Endothelial cell of umbilical vein (primary cell): ENCODE measurements at regions not wholly inside any gene's neighbourhood (a gene's known extent, or its start where the extent isn't known, plus 50 kb on each side); places are given as distances from the start of the nearest gene placed in this dataset.

Experiments
- BruUV-seq: library from RNA; stranded (reverse); fragments of 400-500 nt; replicated peaks from 2 replicates; lab custom pipeline; 2021; lab: Mats Ljungman, UMichigan
- CTCF ChIA-PET: fragments of 300-600, 350-600 bp; sonication (Branson Sonifier 250); formaldehyde crosslinking; loops from one replicate; lab custom pipeline; 2021; ENCODE audit warnings: antibody characterized with exemption, inconsistent platforms; lab: Charles Lee
- POLR2A ChIA-PET: fragments of 300-600, 350-600 bp; sonication (Branson Sonifier 250); formaldehyde crosslinking; loops from one replicate; lab custom pipeline; 2021; ENCODE audit warnings: antibody characterized with exemption, inconsistent platforms; lab: Charles Lee
- DNase-seq: peaks from one replicate; pipeline ENCODE4 v3.0.0-alpha.2; 2011; ENCODE audit warnings: low read depth, low spot score
- FAIRE-seq: peaks from 2 replicates; lab custom pipeline; 2011; peaks lifted over from hg19 to GRCh38; lab: Jason Lieb, UNC
- H2AFZ ChIP-seq: 2 replicates; pipeline ENCODE4 v1.6.0; 2012; ENCODE audit warnings: low read depth, low read length, control low read depth, inconsistent platforms
- H3K27ac ChIP-seq: 2 replicates; pipeline ENCODE4 v1.5.1; 2011; ENCODE audit warnings: low read depth, mild to moderate bottlenecking, control low read depth, low read length, moderate library complexity; ENCODE audit not compliant: insufficient read depth
- H3K27me3 ChIP-seq, 2 experiments: 2 replicates each; pipeline versions ENCODE4 v1.6.0 to v1.6.1; 2011; ENCODE audit warnings: low read length in 2 of 2, mixed read lengths in 1 of 2; ENCODE audit not compliant: control insufficient read depth in 2 of 2, insufficient read depth in 2 of 2
- H3K36me3 ChIP-seq, 2 experiments: 2 replicates in 1 of 2; 3 replicates in 1 of 2; pipeline ENCODE4 v1.5.1; 2011; ENCODE audit warnings: low read length in 2 of 2, mild to moderate bottlenecking in 1 of 2, moderate library complexity in 1 of 2; ENCODE audit not compliant: control insufficient read depth in 2 of 2, insufficient read depth in 2 of 2; ENCODE audit errors: extremely low read depth in 1 of 2
- H3K4me1 ChIP-seq: 3 replicates; pipeline ENCODE4 v1.5.1; 2011; ENCODE audit warnings: mild to moderate bottlenecking, low read length; ENCODE audit not compliant: control insufficient read depth, insufficient read depth; ENCODE audit errors: extremely low read depth
- H3K4me2 ChIP-seq: 2 replicates; pipeline ENCODE4 v1.6.1; 2011; ENCODE audit warnings: low read length, control low read depth, mixed read lengths; ENCODE audit not compliant: insufficient read depth
- H3K4me3 ChIP-seq, 3 experiments: fragments of 200-600 bp in 1 of 3; sonication (generic), shearing (Covaris generic) in 1 of 3; replicated peaks in 1 of 3; 2 replicates each; pipeline ENCODE4 v1.5.1; 2011 to 2016; ENCODE audit warnings: control low read depth in 3 of 3, low read length in 3 of 3, mild to moderate bottlenecking in 2 of 3, inconsistent platforms in 1 of 3, low read depth in 1 of 3, moderate library complexity in 1 of 3; ENCODE audit not compliant: insufficient read depth in 1 of 3
- H3K79me2 ChIP-seq: 2 replicates; pipeline ENCODE4 v1.6.0; 2012; ENCODE audit warnings: low read length, inconsistent platforms; ENCODE audit not compliant: control insufficient read depth, insufficient read depth
- H3K9ac ChIP-seq: replicated peaks from 2 replicates; pipeline ENCODE3; 2011; ENCODE audit warnings: low read length, control low read depth; ENCODE audit not compliant: insufficient read depth; ENCODE audit errors: extremely low read depth
- H3K9me1 ChIP-seq: replicated peaks from 3 replicates; pipeline ENCODE4 v1.6.0; 2011; ENCODE audit warnings: mild to moderate bottlenecking, low read length; ENCODE audit not compliant: control insufficient read depth, insufficient read depth; ENCODE audit errors: extremely low read depth
- H3K9me3 ChIP-seq: replicated peaks from 2 replicates; pipeline ENCODE4 v1.5.1; 2012; ENCODE audit warnings: low read length, inconsistent platforms; ENCODE audit not compliant: control insufficient read depth, insufficient read depth
- H4K20me1 ChIP-seq: replicated peaks from 2 replicates; pipeline ENCODE3; 2011; ENCODE audit warnings: mild to moderate bottlenecking, low read length; ENCODE audit not compliant: control insufficient read depth, insufficient read depth; ENCODE audit errors: extremely low read depth
- CTCF ChIP-seq, 2 donors: IDR thresholded peaks; 1 replicate in 1 of 2; 2 replicates in 1 of 2; pipeline ENCODE4 v1.5.1; 2011; ENCODE audit warnings: low read length in 2 of 2, mild to moderate bottlenecking in 2 of 2, moderate library complexity in 2 of 2, control low read depth in 1 of 2, inconsistent platforms in 1 of 2, low read depth in 1 of 2; ENCODE audit not compliant: insufficient read depth in 1 of 2; ENCODE audit errors: extremely low read depth in 1 of 2
- EZH2 ChIP-seq: IDR thresholded peaks from 2 replicates; pipeline ENCODE4 v1.6.1; 2012; ENCODE audit warnings: borderline replicate concordance, low read depth, mild to moderate bottlenecking, moderate library complexity, low read length, inconsistent platforms; ENCODE audit not compliant: severe bottlenecking
- FOS ChIP-seq: IDR thresholded peaks from 2 replicates; pipeline ENCODE4 v1.6.1; 2011; ENCODE audit warnings: mild to moderate bottlenecking, low read length, moderate library complexity, borderline replicate concordance; ENCODE audit not compliant: insufficient read depth
- GATA2 ChIP-seq: IDR thresholded peaks from 2 replicates; pipeline ENCODE4 v1.7.0; 2011; ENCODE audit warnings: low read depth, mild to moderate bottlenecking, moderate library complexity, mixed read lengths, low read length; ENCODE audit not compliant: insufficient read length, insufficient read depth
- JUN ChIP-seq: IDR thresholded peaks from 2 replicates; pipeline ENCODE4 v1.6.1; 2011; ENCODE audit warnings: borderline replicate concordance, low read depth; ENCODE audit not compliant: insufficient read length, insufficient read depth
- MYC ChIP-seq: IDR thresholded peaks from one replicate; pipeline ENCODE4 v1.6.1; 2011; ENCODE audit warnings: mild to moderate bottlenecking, low read depth, low read length
- POLR2A ChIP-seq: IDR thresholded peaks from 2 replicates; pipeline ENCODE4 v1.6.1; 2012; ENCODE audit warnings: low read depth, mild to moderate bottlenecking, control low read depth, low read length
- POLR2AphosphoS5 ChIP-seq: IDR thresholded peaks from 2 replicates; pipeline ENCODE4 v1.6.1; 2012; ENCODE audit warnings: low read depth, mild to moderate bottlenecking, control low read depth, low read length, moderate library complexity; ENCODE audit not compliant: insufficient read depth
- dilution Hi-C: fragments of 300-500 bp; cut with MboI; formaldehyde crosslinking; loops from one replicate; pipeline ENCODE4 v1.15.0; 2019; ENCODE audit warnings: low sequenced_read_pairs; ENCODE audit not compliant: extremely low pct_ligation_motif_present
- intact Hi-C: fragments of 100-400 bp; cut with micrococcal nuclease; formaldehyde crosslinking; loops from one replicate; pipeline ENCODE4 v1.10.0; 2022
- TF ChIP-seq, protein P1 (sequence below): IDR thresholded peaks from 2 replicates; pipeline ENCODE4 v1.6.1; 2011; ENCODE audit not compliant: insufficient read depth, insufficient read length

DNA sequence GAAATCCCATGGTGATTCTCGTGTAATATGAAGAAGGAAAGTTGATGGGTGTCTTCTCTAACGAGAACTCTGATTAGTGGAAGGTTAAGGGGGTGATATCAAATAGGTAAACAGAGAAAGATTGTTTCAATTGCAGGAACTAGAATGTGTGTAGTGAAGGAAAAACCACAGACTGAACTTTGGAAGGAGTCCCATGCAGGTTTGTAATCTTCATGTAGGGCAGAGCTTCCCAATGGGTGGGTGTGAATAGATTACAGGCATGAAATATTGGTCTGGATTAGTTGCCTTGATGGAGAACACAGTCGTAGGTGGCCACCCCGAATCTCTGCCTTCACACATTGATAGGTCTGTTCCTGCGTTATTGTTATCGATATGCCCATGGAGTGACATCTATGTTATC is 295.5 kb downstream of the KCNRG start:
- no peak overlapping the region for H3K27ac ChIP-seq
- dilution Hi-C loops (no loop called here), intact Hi-C loops (no loop called here)
- H3K4me2 ChIP-seq, result no peak overlapping the region
- FAIRE-seq, result no peak
- H3K4me1 ChIP-seq, result no peaks in the 10 kb centered on the region
- H3K36me3 ChIP-seq, result no peaks in the 10 kb centered on the region
- TF ChIP-seq EZH2, result no peak
- TF ChIP-seq POLR2A, result no peak
- no peak for TF ChIP-seq JUN
- TF ChIP-seq CTCF (IDR thresholded peaks at IDR 0.05; ENCODE audit: extremely low read depth in 1 of 2, insufficient read depth in 1 of 2, low read depth in 1 of 2, low read length in 2 of 2), result no peak
- no peak for TF ChIP-seq MYC
- no peak for TF ChIP-seq POLR2AphosphoS5
- no peak for TF ChIP-seq FOS
- TF ChIP-seq, protein P1, sequence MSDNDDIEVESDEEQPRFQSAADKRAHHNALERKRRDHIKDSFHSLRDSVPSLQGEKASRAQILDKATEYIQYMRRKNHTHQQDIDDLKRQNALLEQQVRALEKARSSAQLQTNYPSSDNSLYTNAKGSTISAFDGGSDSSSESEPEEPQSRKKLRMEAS, result no peak
- TF ChIP-seq GATA2, result no peak
- no peak overlapping the region for H3K4me3 ChIP-seq
- no peaks in the 10 kb centered on the region for H3K9me1 ChIP-seq
- H3K9me3 ChIP-seq, result no peaks in the 10 kb centered on the region
- no TSS peak for BruUV-seq
- ChIA-PET POLR2A (no interaction called here), CTCF (interaction anchor here (1.1 to 1.6 kb wide), 4 partner anchors 7 to 591 kb away, joined by 3 to 5 read pairs (median 3); no protein-coding TSS in a partner anchor)
- H3K79me2 ChIP-seq, result no peaks in the 10 kb centered on the region
- DNase-seq, result no peak
- no peaks in the 10 kb centered on the region for H4K20me1 ChIP-seq
- no peak overlapping the region for H3K9ac ChIP-seq
- no peak overlapping the region for H2AFZ ChIP-seq
- H3K27me3 ChIP-seq, result no peaks in the 10 kb centered on the region
